Fibroblast of lung (primary cell): ENCODE measurements at regions not wholly inside any gene's neighbourhood (a gene's known extent, or its start where the extent isn't known, plus 50 kb on each side); places are given as distances from the start of the nearest gene placed in this dataset.

Source experiments
- DNase-seq, 2 donors: peaks; one replicate each; pipeline versions ENCODE4 v3.0.0 to v3.0.0-alpha.2; 2010; ENCODE audit warnings: low read depth in 2 of 2
- H2AFZ ChIP-seq: 2 replicates; pipeline ENCODE4 v1.5.1; 2012; ENCODE audit warnings: low read length, control low read depth, inconsistent platforms
- H3K27ac ChIP-seq: 2 replicates; pipeline ENCODE4 v1.5.1; 2011; ENCODE audit warnings: low read length, control low read depth; ENCODE audit not compliant: insufficient read depth
- H3K27me3 ChIP-seq: 2 replicates; pipeline ENCODE4 v1.5.1; 2011; ENCODE audit warnings: mild to moderate bottlenecking, low read length; ENCODE audit not compliant: control insufficient read depth, insufficient read depth
- H3K36me3 ChIP-seq: 2 replicates; pipeline ENCODE4 v1.5.1; 2011; ENCODE audit warnings: low read length; ENCODE audit not compliant: control insufficient read depth, insufficient read depth
- H3K4me1 ChIP-seq: 2 replicates; pipeline ENCODE4 v1.5.1; 2011; ENCODE audit warnings: low read length; ENCODE audit not compliant: control insufficient read depth, insufficient read depth; ENCODE audit errors: extremely low read depth
- H3K4me2 ChIP-seq: 2 replicates; pipeline ENCODE4 v1.5.1; 2011; ENCODE audit warnings: low read length, control low read depth; ENCODE audit not compliant: insufficient read depth; ENCODE audit errors: extremely low read depth
- H3K4me3 ChIP-seq, 4 experiments: fragments of 200-600 bp in 1 of 4; sonication (generic) in 1 of 4; replicated peaks in 1 of 4; 2 replicates each; pipeline ENCODE4 v1.5.1; 2011 to 2016; ENCODE audit warnings: low read length in 4 of 4, low read depth in 3 of 4, mild to moderate bottlenecking in 3 of 4, control low read depth in 2 of 4, inconsistent platforms in 1 of 4, mixed read lengths in 1 of 4; ENCODE audit not compliant: insufficient read depth in 1 of 4; ENCODE audit errors: control extremely low read depth in 1 of 4
- H3K79me2 ChIP-seq: 2 replicates; pipeline ENCODE4 v1.5.1; 2012; ENCODE audit warnings: mild to moderate bottlenecking, low read length, inconsistent platforms; ENCODE audit not compliant: control insufficient read depth, insufficient read depth
- H3K9ac ChIP-seq: 2 replicates; pipeline ENCODE4 v1.5.1; 2011; ENCODE audit warnings: mild to moderate bottlenecking, low read length, control low read depth; ENCODE audit not compliant: insufficient read depth
- H3K9me3 ChIP-seq: 2 replicates; pipeline ENCODE4 v1.5.1; 2012; ENCODE audit warnings: low read depth, low read length; ENCODE audit not compliant: control insufficient read depth, insufficient read depth
- H4K20me1 ChIP-seq: 2 replicates; pipeline ENCODE4 v1.5.1; 2011; ENCODE audit warnings: low read length; ENCODE audit not compliant: control insufficient read depth, insufficient read depth; ENCODE audit errors: extremely low read depth
- CTCF ChIP-seq, 2 donors: IDR thresholded peaks in 1 of 2; conservative IDR thresholded peaks in 1 of 2; 1 replicate in 1 of 2; 2 replicates in 1 of 2; pipeline ENCODE4 v1.5.1; 2011 to 2012; ENCODE audit warnings: low read length in 2 of 2, control low read depth in 1 of 2, inconsistent platforms in 1 of 2, low read depth in 1 of 2, mild to moderate bottlenecking in 1 of 2
- EZH2 ChIP-seq: IDR thresholded peaks from 2 replicates; pipeline ENCODE4 v1.5.1; 2012; ENCODE audit warnings: low read length, control low read depth, mild to moderate bottlenecking; ENCODE audit errors: missing control alignments

GRCh38 chrX:46381630-46382029 is 163.6 kb downstream of the ZNF674 start:
- Histone ChIP-seq H3K4me1 (no peaks in the 10 kb centered on the region), H3K9me3 (no peaks in the 10 kb centered on the region), H3K27me3 (no peaks in the 10 kb centered on the region), H2AFZ (no peak overlapping the region), H3K36me3 (no peaks in the 10 kb centered on the region), H3K9ac (no peak overlapping the region), H3K4me2 (no peak overlapping the region), H4K20me1 (no peaks in the 10 kb centered on the region), H3K27ac (no peak overlapping the region), H3K79me2 (no peaks in the 10 kb centered on the region), H3K4me3 (no peak overlapping the region)
- TF ChIP-seq EZH2 (no peak), CTCF (conservative IDR thresholded peaks at IDR 0.05 in 1 of 2, IDR thresholded peaks at IDR 0.05 in 1 of 2; ENCODE audit: low read depth in 1 of 2, low read length in 2 of 2) (peak; percentile 37 to 52)
- peak in 1 of 2 donors; percentile 10 for DNase-seq

- peak overlapping the region; percentile 64 for H2AFZ ChIP-seq
- H3K4me2 ChIP-seq: no peak overlapping the region
- H3K27me3 ChIP-seq: no peaks in the 10 kb centered on the region
Observed at GRCh38 chrX:46380148-46380752, 165.0 kb downstream of the ZNF674 start.

GRCh38 chrX:46376246-46376885 is 168.9 kb downstream of the ZNF674 start:
- H3K79me2 ChIP-seq: no peaks in the 10 kb centered on the region
- H3K9me3 ChIP-seq: no peaks in the 10 kb centered on the region
- no peak overlapping the region for H2AFZ ChIP-seq
- no peaks in the 10 kb centered on the region for H3K4me1 ChIP-seq
- TF ChIP-seq CTCF (conservative IDR thresholded peaks at IDR 0.05 in 1 of 2, IDR thresholded peaks at IDR 0.05 in 1 of 2; ENCODE audit: low read depth in 1 of 2, low read length in 2 of 2) (peak; percentile 32 to 50), EZH2 (no peak)
- H3K36me3 ChIP-seq: no peaks in the 10 kb centered on the region
- H3K4me3 ChIP-seq: no peak overlapping the region
- no peaks in the 10 kb centered on the region for H4K20me1 ChIP-seq
- DNase-seq: peak; percentile 56 to 69
- no peak overlapping the region for H3K4me2 ChIP-seq
- no peak overlapping the region for H3K27ac ChIP-seq
- H3K27me3 ChIP-seq: no peaks in the 10 kb centered on the region
- no peak overlapping the region for H3K9ac ChIP-seq

More at GRCh38 chrX:46380148-46380752, 165.0 kb downstream of the ZNF674 start:
- no peak for DNase-seq
- Histone ChIP-seq H3K4me3 (no peak overlapping the region), H3K4me1 (no peaks in the 10 kb centered on the region), H3K27ac (no peak overlapping the region), H3K9ac (no peak overlapping the region), H3K9me3 (no peaks in the 10 kb centered on the region), H3K79me2 (no peaks in the 10 kb centered on the region), H4K20me1 (no peaks in the 10 kb centered on the region), H3K36me3 (no peaks in the 10 kb centered on the region)
- TF ChIP-seq CTCF (conservative IDR thresholded peaks at IDR 0.05 in 1 of 2, IDR thresholded peaks at IDR 0.05 in 1 of 2; ENCODE audit: low read depth in 1 of 2, low read length in 2 of 2): no peak
- TF ChIP-seq EZH2: no peak
